Ishikawa (cell line): ENCODE measurements at regions not wholly inside any gene's neighbourhood (a gene's known extent, or its start where the extent isn't known, plus 50 kb on each side); places are given as distances from the start of the nearest gene placed in this dataset.

Experiments used
- TCF12 ChIP-seq: IDR thresholded peaks from 2 replicates; pipeline ENCODE4 v1.6.1; 2012; ENCODE audit warnings: low read depth
- TF ChIP-seq, protein P1 (sequence below): IDR thresholded peaks from 2 replicates; pipeline ENCODE4 v1.6.1; 2012; ENCODE audit warnings: low read depth, mild to moderate bottlenecking

DNA sequence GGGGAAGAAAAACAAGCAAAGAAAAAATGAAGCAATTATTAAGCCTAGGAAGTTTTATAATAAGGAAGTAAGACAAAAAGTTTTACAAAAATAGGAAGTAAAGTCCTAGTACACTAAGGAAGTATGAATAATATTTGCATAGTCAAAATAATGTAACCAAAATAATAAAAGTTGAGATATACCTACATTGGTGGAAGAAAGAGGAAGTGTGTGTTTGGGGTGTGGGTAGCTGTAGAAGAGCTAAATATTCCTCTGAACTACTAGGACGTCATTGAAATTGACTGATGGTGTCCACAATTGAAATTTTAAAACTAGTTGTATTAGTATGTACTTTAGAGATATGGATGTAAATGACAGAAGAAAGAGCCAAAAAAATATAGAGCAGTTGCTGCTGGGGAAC, 228.4 kb upstream of the OTX2 start:
- TF ChIP-seq, protein P1, sequence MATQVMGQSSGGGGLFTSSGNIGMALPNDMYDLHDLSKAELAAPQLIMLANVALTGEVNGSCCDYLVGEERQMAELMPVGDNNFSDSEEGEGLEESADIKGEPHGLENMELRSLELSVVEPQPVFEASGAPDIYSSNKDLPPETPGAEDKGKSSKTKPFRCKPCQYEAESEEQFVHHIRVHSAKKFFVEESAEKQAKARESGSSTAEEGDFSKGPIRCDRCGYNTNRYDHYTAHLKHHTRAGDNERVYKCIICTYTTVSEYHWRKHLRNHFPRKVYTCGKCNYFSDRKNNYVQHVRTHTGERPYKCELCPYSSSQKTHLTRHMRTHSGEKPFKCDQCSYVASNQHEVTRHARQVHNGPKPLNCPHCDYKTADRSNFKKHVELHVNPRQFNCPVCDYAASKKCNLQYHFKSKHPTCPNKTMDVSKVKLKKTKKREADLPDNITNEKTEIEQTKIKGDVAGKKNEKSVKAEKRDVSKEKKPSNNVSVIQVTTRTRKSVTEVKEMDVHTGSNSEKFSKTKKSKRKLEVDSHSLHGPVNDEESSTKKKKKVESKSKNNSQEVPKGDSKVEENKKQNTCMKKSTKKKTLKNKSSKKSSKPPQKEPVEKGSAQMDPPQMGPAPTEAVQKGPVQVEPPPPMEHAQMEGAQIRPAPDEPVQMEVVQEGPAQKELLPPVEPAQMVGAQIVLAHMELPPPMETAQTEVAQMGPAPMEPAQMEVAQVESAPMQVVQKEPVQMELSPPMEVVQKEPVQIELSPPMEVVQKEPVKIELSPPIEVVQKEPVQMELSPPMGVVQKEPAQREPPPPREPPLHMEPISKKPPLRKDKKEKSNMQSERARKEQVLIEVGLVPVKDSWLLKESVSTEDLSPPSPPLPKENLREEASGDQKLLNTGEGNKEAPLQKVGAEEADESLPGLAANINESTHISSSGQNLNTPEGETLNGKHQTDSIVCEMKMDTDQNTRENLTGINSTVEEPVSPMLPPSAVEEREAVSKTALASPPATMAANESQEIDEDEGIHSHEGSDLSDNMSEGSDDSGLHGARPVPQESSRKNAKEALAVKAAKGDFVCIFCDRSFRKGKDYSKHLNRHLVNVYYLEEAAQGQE, result no peak
- no peak for TF ChIP-seq TCF12
